ENCODE measurements at regions not wholly inside any gene's neighbourhood (a gene's known extent, or its start where the extent isn't known, plus 50 kb on each side); places are given as distances from the start of the nearest gene placed in this dataset.

DNA sequence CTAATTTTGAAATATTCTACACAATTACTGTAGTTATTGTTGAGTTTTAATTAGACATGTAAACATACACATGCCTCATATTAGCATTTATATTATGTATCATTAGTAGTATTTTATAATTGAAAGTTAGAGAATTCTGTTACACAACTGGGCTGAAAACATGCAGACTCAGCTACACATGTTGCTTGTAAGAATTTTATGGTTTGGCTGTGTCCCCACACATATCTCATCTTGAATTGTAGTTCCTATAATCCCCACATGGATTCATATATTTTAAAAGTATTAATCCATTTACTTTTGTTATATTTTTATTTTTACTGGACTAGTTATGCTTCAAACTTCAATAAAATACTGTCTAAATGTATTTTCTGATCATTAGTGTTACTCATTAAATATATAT is 2075.3 kb upstream of the C9orf72 start:
- no peak for DNase-seq

DNA sequence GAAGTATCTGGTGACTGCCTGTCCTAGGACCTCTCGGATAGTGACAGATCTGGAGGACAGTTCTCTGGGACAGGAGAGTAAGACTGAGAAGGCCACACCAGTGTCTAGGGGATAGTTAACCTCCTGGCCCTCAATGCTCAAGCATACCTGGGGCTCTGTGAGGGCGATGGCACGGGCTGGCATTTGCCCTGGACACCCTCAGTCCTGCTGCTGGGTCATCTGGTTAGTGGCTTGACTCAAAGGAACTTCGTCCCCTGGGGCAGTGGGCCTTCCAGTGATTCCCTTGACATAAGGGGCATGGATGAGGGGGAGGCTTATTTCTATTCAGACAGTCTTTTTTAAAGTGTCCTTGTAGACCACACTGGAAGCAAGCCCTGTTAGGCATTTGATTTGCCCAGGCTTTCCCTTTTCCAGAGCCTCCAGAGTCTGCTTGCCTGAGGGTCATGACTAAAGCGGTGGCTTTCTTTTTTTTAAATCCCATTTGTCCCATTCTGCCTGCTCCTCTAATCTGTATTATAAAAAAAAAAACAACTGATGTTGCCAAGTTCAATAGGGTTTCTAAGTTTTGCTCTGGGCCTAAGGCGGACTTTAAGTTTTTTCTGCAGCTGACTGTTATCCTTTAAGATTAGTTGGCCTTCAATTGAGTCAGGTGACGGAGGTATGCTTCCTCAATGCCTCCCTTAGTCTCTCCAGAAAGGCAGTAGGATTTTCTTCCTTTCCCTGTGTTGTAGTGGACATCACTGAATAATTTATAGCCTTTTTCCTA is 2083.5 kb upstream of the C9orf72 start:
- no peak for DNase-seq

DNA sequence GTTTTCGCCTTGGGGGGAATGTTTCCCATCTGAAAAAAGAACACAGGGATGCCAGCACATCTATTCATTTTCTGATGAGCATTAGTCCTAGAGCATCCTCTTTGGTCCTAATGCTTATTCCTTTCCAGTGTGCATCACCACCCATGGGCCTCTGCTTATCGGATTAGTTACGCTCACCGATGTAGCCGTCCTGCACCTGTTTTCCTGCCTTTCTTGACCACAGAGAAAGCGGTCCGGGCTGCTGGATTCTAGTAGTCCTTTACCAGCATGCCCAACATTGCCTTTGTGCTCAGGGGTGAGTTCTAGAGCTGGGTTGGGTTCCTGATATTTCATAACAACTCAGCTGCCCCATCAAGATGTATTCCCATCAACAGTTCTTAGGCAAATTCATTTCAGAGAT is 2084.5 kb upstream of the C9orf72 start:
- DNase-seq = no peak

DNA sequence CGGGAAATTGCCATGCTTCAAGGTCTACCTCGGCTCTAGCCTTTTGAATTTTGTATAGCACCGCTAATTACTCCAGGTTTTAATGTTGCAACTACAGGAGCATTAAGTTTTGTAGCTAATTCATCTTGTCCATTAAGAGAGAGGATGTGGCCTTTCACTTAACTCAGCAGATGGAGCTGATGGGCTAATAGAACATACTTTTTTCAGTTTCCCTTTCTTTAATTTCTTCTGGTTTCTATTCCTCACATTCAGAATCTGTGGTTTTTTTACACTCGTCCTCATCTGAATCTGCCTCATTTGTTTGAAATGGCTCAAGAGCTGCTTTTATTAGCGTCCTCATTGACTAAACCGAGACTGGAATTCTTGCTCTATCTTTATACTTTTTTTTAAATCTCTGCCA is 2085.7 kb upstream of the C9orf72 start:
- DNase-seq = no peak

DNA sequence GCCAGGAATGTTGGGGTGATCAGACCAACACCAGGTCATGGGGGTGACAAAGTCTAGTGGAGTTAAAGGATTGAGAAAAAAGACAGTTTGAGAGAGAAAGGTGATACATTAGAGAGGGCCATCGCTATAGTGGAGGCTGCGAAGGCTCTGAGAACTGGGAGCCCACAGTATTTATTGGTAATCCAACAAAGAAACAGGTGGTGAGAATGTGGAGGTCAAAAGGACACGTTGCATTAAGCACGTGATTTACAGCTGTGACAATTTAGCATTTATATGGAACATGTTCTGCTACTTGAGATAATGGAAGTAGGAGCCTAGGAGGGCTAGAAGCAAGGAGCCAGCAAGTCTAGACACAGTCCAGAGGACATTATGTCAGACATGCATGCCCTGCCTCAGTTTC is 2086.5 kb upstream of the C9orf72 start:
- DNase-seq = no peak

DNA sequence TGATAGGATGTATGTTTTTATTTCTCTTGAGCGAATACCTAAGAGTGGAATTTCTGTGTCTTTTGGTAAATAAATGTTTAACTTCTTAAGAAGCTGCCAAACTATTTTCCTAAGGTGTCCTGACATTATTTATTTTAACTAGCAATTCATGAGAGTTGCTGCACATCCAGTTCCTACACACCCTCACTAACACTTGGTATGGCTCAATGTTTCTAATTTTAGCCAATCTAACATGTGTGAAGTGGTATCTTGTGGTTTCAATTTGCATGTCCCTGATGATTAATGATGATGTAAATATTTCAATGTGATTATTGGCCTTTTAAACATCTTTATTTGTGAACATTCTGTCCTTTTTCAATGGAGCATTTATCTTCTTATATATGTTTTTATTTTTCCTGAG is 2095.5 kb upstream of the C9orf72 start:
- no peak for DNase-seq

DNA sequence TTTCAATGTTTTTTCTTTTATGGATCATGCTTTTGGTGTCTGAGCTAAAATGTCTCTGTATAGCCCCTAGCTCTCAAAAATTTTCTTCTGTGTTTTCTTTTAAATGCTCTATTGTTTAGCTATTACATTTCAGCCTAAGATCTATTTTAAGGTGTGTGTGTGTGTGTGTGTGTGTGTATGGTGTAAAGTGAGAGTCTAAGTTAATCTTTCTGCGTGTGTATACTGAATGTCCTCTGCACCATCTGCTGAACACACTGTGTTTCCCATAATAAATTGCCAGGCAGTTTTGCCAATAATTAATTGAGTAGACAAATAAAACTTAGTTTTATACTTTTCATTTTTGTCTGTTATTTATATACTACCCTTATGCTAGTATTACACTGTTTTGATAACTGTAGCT is 2096.3 kb upstream of the C9orf72 start:
- DNase-seq = no peak

DNA sequence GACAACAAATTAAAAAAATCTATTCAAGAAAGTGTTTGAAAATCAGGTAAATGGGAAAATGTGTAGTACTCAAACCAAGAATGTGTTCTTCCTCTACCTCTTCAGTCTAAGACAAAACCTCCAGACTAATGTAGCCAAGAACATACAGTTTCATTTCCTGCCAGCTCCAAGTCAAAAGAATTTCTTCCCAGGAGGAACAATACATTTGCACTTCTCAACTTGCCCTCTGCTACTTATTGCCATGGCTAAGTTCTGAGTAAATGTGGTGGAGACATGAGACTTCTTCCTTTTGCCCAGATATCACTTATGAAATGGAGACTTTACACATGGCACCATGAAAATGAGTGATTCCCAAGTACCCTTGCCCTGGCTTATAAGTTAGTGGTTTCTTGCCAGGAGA is 2112.2 kb upstream of the C9orf72 start:
- DNase-seq = no peak

DNA sequence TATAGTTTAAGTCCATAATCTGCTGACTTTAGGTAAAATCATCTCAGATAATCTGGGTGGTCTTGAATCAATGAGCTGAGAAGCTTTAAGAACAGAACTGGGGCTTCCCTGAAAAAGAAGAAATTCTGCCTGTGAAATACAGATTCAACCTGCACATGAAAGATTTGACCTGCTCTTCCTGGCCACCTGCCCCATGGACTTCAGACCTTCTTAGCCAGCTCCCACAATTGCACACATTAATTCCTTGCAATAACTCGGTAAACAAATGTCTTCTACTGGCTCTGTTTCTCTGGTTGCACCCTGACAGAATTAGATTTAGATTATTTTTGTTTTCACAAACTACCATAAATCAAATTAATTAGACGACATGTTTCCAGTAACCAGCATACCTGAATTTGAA is 2117.9 kb upstream of the C9orf72 start:
- no peak for DNase-seq

DNA sequence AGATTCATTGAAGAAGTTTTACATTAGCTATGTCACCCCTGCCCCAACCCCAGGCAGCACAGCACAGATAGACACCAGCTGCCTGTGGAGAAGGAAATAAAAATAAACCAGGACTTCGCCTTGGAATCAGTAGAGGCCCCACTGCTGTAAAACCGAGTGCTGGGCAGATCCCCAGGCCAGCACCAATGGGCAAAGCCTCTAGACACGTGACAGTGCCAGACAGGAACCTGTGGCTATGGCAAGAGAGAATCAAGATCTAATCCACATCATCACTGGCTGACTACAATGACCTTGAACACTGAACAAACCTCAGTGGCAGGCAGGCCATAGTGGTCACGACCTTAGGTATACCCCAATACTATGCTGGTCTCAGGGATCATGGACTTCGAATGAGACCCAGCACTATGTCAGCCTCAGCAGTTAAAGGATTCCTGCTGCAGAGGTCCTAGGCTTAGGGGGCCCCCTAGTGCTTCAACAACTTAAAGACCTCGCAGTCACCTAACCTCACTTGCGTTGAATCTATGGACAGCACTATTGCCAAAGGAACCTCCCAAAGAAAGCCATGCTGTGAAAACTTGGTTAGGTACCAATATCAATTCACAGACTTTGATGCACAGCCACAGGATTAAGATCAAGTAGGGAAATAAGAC is 2118.6 kb upstream of the C9orf72 start:
- peak; percentile 5 for DNase-seq

DNA sequence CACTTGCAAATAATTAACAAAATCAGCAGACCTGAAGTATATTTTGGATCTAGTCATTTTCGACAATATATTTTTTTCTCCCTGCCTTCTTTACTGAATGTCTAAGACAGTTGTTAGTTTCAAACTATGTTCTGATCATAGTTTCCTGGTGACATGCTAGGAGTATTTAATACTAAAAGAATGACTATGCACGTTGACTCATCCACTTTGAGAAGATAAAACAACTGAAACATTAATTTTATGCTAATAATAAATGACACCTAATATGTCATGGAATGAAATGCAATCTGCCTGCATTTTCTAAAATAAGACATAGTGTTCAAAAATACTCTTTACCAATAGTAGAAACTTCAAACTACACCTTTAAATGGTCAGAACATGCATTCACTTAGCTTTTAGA is 2123.7 kb upstream of the C9orf72 start:
- no peak for DNase-seq

DNA sequence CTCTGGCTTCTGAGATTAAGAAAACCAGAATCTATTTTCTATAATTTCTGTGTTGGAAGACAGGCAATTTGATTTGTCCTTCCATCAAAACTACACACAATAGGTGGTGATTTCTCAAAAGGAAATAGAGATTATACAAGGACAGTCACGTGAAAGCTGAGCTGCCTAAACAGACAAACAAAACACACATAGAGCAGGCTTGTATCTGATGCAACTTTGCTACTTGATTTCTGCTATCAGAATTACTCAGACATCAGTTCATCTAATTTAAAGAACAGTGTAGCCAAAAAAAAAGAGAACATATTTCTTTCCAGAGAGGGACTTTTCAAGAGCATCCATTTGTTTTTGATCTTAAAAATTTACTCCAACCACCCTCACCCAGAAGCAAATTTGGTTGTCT is 2128.3 kb upstream of the C9orf72 start:
- no peak for DNase-seq

DNA sequence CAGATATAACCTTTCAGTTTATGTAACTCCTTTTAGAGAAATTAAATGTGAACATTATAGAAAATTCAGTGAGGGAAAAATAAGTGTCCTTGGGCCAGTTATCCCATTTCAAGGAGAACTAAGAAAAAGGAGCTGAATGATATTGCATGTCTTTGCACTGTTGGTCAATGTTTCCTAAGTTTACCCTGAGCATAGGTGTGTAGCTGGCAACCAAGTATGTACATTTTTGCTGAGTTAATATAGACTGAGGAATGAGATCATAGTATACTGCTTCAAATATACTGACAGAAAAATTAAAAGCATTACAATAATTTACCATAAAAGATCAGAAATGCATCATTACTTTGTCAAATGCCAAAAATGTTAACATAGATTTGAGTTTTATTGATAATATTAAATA is 2128.7 kb upstream of the C9orf72 start:
- no peak for DNase-seq

DNA sequence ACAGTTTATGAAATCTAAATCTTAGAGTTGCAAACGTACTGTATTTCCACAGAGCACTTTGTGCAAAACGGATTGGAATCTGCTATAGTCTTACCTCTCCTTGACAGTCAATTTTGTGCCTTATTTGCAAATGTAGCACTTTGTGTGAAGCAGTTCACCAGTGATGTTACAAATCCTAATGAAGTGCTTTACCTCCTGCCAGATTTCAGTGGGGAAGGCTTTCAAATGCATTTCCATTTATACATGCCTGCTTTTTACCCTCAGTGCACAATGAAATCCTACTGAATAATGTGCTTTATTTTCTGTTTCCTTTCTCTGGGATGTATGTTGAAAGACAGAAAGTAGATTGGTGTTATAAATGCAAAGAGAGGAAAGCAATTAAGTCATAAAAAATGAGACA is 2141.6 kb upstream of the C9orf72 start:
- no peak for DNase-seq

DNA sequence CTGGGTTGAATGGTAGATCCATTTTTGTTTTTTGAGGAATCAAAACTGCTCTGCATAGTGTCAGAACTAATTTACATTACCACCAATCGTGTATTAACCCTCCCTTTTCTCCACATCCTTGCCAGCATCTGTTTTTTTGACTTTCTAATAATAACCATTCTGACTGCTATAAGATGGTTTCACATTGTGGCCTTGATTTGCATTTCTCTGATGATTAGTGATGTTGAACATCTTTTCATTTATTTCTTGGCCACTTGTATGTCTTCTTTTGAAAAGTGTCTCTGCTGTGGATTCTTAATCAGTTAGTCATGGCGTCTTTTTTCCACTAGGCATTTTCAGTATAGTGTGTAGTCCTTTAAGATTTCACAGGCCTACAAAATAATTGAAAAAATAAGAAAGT is 2144.3 kb upstream of the C9orf72 start:
- no peak for DNase-seq

DNA sequence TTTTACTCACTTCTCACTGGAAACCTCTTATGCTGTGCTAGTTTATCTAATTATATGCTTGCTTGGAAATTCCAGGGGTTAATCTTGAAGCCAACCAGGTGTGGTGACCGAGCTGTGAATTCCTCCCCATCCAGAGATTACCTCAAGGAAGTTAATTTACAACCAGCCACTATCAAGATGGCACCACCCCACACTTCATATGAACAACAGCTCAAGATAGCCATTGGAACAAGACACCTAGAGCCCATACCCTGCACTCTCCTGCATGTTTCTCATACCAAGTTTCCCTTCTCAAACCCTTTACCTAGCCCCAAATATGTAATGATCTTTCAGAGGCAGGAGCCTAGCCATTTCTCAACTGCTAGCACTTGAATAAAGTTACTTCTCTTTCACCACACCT is 2156.9 kb upstream of the C9orf72 start:
- DNase-seq = no peak

DNA sequence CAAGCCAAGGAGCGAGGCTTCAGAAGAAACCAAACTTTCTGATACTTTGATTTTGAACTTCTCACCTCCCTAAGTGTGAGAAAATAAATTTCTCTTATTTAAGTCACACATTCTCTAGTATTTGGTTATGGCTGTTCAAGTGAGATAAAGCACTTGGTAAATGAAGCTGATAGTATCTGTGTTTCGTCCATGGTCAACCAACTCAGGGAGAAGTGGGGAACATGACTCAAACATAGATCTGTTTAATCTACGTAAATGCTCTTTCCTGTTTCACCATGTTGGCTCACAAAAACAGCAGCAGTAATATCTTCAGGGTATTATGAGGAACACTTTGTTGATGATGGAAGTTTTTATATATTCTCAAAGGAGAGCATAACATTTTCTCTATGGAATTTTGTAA is 2167.2 kb upstream of the C9orf72 start:
- no peak for DNase-seq

DNA sequence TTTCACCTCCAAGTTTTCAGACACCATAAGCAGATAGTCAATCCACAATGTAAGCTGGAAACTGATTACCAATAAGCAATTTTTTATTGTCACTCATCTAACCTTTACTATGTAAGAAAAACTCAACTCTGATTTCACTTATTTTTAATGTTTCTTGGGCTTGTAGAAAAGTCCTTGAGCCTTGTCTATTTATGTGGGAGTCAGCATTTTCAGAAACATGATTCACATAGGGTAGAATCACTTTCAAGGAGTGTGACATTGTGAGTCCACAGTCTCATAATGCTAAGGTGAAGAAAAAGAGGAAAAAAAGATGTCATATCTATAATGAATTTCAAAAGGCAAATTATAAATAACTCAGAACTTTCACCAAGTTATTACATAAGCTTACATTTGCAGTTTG is 2167.9 kb upstream of the C9orf72 start:
- DNase-seq = no peak

DNA sequence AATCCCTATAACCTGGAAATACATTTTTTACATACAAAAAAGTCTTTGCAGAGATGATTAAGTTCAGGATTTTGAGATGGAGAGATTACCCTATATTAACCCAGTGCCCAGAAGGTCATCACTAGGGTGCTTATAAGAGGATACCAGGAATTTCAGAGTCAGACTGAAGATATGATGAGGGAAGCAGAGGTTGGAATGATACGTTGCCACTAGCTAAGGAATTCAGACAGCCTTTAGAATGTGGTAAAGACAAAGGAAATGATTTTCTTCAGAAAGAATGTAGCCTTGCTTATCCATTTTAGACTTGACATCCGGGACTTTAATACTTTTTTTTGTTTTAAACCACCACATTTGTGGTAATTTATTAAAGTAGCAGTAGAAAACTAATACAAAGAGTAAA is 2176.8 kb upstream of the C9orf72 start:
- DNase-seq = no peak

DNA sequence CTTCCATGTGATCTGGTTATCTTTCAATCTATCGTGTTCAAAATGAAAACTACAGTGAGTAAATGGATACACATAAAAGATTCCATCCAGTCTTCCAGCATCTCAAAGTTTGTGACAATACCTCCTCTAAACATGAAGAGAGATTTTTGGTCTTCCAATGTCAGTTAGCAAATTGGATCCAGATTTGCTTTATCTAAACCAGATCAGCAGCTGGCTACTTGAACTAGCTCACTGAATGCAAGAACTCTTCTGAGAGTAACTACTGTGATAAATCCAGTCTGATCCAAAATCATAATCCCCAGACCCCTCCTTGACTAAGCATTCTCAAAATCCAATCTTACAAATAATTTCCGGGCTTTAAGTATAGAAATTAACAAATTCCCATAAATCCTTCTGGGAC is 2177.9 kb upstream of the C9orf72 start:
- DNase-seq = no peak

DNA sequence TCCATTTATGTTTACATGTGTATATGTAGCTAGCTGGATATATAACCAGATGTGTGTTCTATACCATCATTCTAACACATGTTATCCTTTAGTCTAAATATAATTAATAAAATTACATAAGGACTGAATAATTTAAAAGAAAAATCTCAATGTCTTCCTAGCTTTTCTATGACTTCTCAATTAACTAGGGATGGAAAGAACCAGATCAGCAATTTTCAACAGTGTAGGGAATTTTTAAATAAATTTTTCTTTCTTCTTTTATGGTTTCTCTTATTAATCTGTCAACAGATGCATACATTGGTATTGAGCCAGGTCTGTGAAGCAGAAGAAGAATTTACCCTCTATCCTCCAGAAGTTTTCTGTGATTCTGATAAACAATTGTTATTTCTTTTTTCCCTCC is 2180.4 kb upstream of the C9orf72 start:
- DNase-seq = no peak

DNA sequence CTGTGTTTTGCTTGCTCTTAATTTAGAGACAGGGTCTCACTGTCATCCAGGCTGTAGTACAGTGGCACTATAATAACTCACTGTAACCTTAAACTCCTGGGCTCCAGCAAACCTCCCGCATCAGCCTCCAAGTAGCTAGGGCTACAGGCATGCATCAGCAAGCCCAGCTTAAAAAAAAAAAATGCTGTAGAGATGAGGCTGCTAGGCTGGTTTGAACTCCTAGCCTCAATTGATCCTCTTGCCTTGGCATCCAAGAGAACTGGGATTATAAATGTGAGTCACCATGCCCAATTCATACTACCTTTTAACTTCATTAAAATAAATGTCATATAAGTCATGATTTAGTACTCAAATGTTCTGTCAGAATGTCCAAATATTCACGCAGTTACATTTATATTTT is 2195.7 kb upstream of the C9orf72 start:
- DNase-seq = no peak

DNA sequence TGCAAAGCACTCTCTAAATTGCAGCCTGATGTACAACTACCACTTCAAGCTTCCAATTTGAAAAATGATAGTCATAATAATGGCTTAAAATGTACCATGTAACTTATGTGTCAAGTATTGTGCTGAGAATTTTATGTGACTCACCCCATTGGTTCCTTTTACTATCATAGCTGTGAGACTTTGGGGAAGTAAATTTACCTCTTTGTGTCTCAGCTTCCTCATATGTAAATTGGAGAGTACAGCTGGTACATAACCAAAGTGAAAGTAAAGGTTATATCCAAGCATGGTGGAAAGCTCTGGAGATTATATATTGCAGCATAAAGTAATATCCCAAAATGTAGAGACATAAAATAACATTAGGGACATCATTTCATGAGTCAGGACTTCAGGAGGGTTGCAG is 2200.4 kb upstream of the C9orf72 start:
- DNase-seq = no peak

DNA sequence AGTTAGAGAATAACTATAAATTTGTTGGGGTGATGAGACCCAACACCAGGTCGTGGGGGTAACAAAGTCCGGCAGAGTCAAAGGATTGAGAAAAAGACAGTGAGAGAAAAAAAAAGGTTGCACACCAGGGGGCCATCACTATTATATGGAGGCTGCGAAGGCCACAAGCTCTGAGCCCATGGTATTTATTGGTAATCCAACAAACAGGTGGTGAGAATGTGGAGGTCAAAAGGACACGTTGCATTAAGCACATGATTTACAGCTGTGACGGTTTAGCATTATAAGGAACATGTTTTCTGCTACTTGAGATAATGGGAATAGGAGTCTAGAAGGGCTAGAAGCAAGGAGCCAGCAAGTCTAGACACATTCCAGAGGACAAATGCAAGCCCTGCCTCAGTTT is 2202.2 kb upstream of the C9orf72 start:
- no peak for DNase-seq

DNA sequence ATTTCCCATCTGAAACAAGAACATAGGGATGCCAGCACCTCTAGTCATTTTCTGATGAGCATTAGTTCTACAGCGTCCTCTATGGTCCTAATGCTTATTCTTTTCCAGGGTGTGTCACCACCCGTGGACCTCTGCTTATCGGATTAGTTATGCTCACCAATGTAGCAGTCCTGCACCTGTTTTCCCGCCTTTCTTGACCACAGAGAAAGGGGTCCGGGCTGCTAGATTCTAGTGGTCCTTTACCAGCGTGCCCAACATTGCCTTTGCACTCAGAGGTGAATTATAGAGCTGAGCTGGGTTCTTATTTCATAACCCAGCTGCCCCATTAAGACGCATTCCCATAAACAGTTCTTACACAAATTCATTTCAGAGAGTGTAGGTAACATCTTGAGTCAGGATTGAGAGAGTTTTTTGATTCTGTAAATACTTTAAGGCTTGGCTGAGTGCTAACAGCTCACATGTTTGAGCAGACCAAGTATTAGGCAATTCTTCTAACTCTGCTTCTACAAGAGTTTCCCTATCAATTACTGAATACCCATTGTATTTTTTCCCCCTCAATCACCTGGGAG is 2205.1 kb upstream of the C9orf72 start:
- no peak for DNase-seq
